K562 (cell line): ENCODE measurements at regions not wholly inside any gene's neighbourhood (a gene's known extent, or its start where the extent isn't known, plus 50 kb on each side); places are given as distances from the start of the nearest gene placed in this dataset.

Experiments used
- ATAC-seq: fragments of 200-7000 bp; cut with Tn5 transposase; 3 replicates; pipeline ENCODE4 v1.9.1; 2020; ENCODE audit warnings: moderate library complexity
- BruUV-seq: library from RNA; stranded (reverse); fragments of 400-500 nt; replicated peaks from 2 replicates; lab custom pipeline; 2021; lab: Mats Ljungman, UMichigan
- CTCF ChIA-PET: fragments of 300-600 bp; formaldehyde crosslinking; extraction: SDS; loops from one replicate; lab custom pipeline; 2021; ENCODE audit warnings: low intra/inter-chr PET ratio; lab: Yijun Ruan, JAX
- POLR2A ChIA-PET: fragments of 300-600, 350-650 bp; sonication (Branson Sonifier 250); formaldehyde crosslinking; extraction: SDS; loops from one replicate; lab custom pipeline; 2021; ENCODE audit warnings: antibody characterized with exemption, inconsistent platforms; lab: Yijun Ruan, JAX
- DNase-seq, 4 experiments: peaks; one replicate each; pipeline versions ENCODE4 v3.0.0 to v3.0.0-alpha.2; 2011 to 2018; ENCODE audit warnings: low spot score in 3 of 4, mixed read lengths in 3 of 4; ENCODE audit errors: extremely low read depth in 1 of 4
- FAIRE-seq: peaks from 2 replicates; lab custom pipeline; 2011; peaks lifted over from hg19 to GRCh38; lab: Jason Lieb, UNC
- H2AFZ ChIP-seq: 2 replicates; pipeline ENCODE4 v1.6.0; 2011; ENCODE audit warnings: low read depth, low read length, control low read depth, inconsistent platforms
- H3K27ac ChIP-seq: fragments of 200-600 bp; 3 replicates; pipeline ENCODE4 v1.8.0; 2011; ENCODE audit warnings: low read depth, mild to moderate bottlenecking, control low read depth, inconsistent platforms, low read length, moderate library complexity, mixed read lengths; ENCODE audit errors: extremely low read depth
- H3K27me3 ChIP-seq, 2 experiments: fragments of 300-600 bp in 1 of 2; 2 replicates in 1 of 2; 3 replicates in 1 of 2; pipeline versions ENCODE4 v1.6.0 to v1.8.0; 2011; ENCODE audit warnings: inconsistent platforms in 2 of 2, low read length in 2 of 2, mild to moderate bottlenecking in 1 of 2, mixed read lengths in 1 of 2, moderate library complexity in 1 of 2; ENCODE audit not compliant: control insufficient read depth in 2 of 2, insufficient read depth in 2 of 2
- H3K36me3 ChIP-seq: fragments of 300-600 bp; 3 replicates; pipeline ENCODE4 v1.8.0; 2011; ENCODE audit warnings: mild to moderate bottlenecking, low read length, inconsistent platforms; ENCODE audit not compliant: control insufficient read depth, insufficient read depth
- H3K4me1 ChIP-seq, 2 experiments: fragments of 200-600 bp in 1 of 2; replicated peaks in 1 of 2; 2 replicates in 1 of 2; 3 replicates in 1 of 2; pipeline versions ENCODE4 v1.5.1 to v1.8.0; 2011; ENCODE audit warnings: inconsistent platforms in 2 of 2, low read length in 2 of 2, mild to moderate bottlenecking in 1 of 2, mixed read lengths in 1 of 2, moderate library complexity in 1 of 2; ENCODE audit not compliant: control insufficient read depth in 2 of 2, insufficient read depth in 2 of 2
- H3K4me2 ChIP-seq: 2 replicates; pipeline ENCODE4 v1.6.1; 2011; ENCODE audit warnings: low read length, control low read depth, inconsistent platforms, mixed read lengths; ENCODE audit not compliant: insufficient read depth
- H3K4me3 ChIP-seq: fragments of 200-600 bp; sonication (generic), shearing (Covaris generic); 2 replicates; pipeline ENCODE4 v1.5.1; 2016; ENCODE audit warnings: control low read depth, inconsistent platforms
- H3K79me2 ChIP-seq: fragments of 200-600 bp; 3 replicates; pipeline ENCODE4 v1.8.0; 2011; ENCODE audit warnings: low read length, inconsistent platforms; ENCODE audit not compliant: control insufficient read depth, insufficient read depth
- H3K9ac ChIP-seq, 2 experiments: 2 replicates each; pipeline versions ENCODE4 v1.6.0 to v1.6.1; 2011; ENCODE audit warnings: low read depth in 2 of 2, low read length in 2 of 2, control low read depth in 1 of 2, inconsistent platforms in 1 of 2, mild to moderate bottlenecking in 1 of 2, mixed read lengths in 1 of 2; ENCODE audit not compliant: insufficient read depth in 1 of 2
- H3K9me1 ChIP-seq: one replicate; pipeline ENCODE4 v1.6.0; 2011; ENCODE audit warnings: inconsistent platforms, mild to moderate bottlenecking, low read length, moderate library complexity; ENCODE audit not compliant: control insufficient read depth, insufficient read depth
- H3K9me3 ChIP-seq: replicated peaks from 2 replicates; pipeline ENCODE4 v1.5.1; 2011; ENCODE audit warnings: low read depth, low read length, inconsistent platforms; ENCODE audit not compliant: control insufficient read depth, insufficient read depth
- H4K20me1 ChIP-seq: replicated peaks from 2 replicates; pipeline ENCODE4 v1.6.1; 2011; ENCODE audit warnings: low read length, inconsistent platforms, mixed read lengths; ENCODE audit not compliant: control insufficient read depth, insufficient read depth
- ADNP ChIP-seq: fragments of 200-800 bp; sonication (Bioruptor generic); IDR thresholded peaks from 2 replicates; pipeline ENCODE4 v1.6.1; 2016; ENCODE audit warnings: missing genetic modification characterization, missing compliant biosample characterization
- CREM ChIP-seq: IDR thresholded peaks from 2 replicates; pipeline ENCODE4 v1.6.1; 2014; ENCODE audit warnings: antibody characterized with exemption, low read depth
- EP300 ChIP-seq: IDR thresholded peaks from 2 replicates; pipeline ENCODE4 v1.6.1; 2012; ENCODE audit warnings: low read length, improper control_type of control experiment
- HNRNPUL1 ChIP-seq: fragments of 200-400 bp; formaldehyde crosslinking; IDR thresholded peaks from 2 replicates; pipeline ENCODE4 v1.6.1; 2017; ENCODE audit warnings: low read length
- JUNB ChIP-seq: fragments of 450-650 bp; formaldehyde crosslinking; conservative IDR thresholded peaks from 2 replicates; pipeline ENCODE4 v1.4.0; 2020; ENCODE audit warnings: mild to moderate bottlenecking
- KLF6 ChIP-seq: fragments of 250-450 bp; sonication (Bioruptor Pico); IDR thresholded peaks from 2 replicates; pipeline ENCODE4 v1.4.0; 2020; ENCODE audit warnings: mild to moderate bottlenecking, moderate library complexity, borderline replicate concordance
- MTA3 ChIP-seq: fragments of 450-650 bp; formaldehyde crosslinking; IDR thresholded peaks from 2 replicates; pipeline ENCODE4 v1.6.1; 2017; ENCODE audit warnings: mild to moderate bottlenecking, borderline replicate concordance
- RAD21 ChIP-seq, 2 experiments: fragments of 250-450 bp in 1 of 2; fragments of 450-650 bp in 1 of 2; sonication (Bioruptor Pico) in 1 of 2; formaldehyde crosslinking in 1 of 2; IDR thresholded peaks in 1 of 2; conservative IDR thresholded peaks in 1 of 2; 2 replicates each; pipeline versions ENCODE4 v1.4.0 to v1.8.0; 2020 to 2022; ENCODE audit warnings: mild to moderate bottlenecking in 2 of 2, moderate library complexity in 1 of 2
- STAT5A ChIP-seq: IDR thresholded peaks from 2 replicates; pipeline ENCODE4 v1.6.1; 2012; ENCODE audit warnings: low read length, inconsistent platforms, borderline replicate concordance
- in situ Hi-C: fragments of 300-500 bp; cut with MboI; formaldehyde crosslinking; loops from 4 replicates; pipeline ENCODE4 v1.15.0; 2018; ENCODE audit warnings: inconsistent platforms, mixed read lengths
- intact Hi-C: fragments of 100-400 bp; cut with micrococcal nuclease; formaldehyde crosslinking; loops from 2 replicates; pipeline ENCODE4 v1.14.2; 2022
- TF ChIP-seq, protein P1 (sequence below): fragments of 450-650 bp; formaldehyde crosslinking; IDR thresholded peaks from 2 replicates; pipeline ENCODE4 v1.4.0; 2022; ENCODE audit warnings: mild to moderate bottlenecking, moderate library complexity
- TF ChIP-seq, protein P2 (sequence below): fragments of 250-450 bp; sonication (Bioruptor Pico); IDR thresholded peaks from 2 replicates; pipeline ENCODE4 v1.5.0; 2021; ENCODE audit warnings: mild to moderate bottlenecking, borderline replicate concordance
- TF ChIP-seq, protein P3 (sequence below), 3 experiments: IDR thresholded peaks in 2 of 3; conservative IDR thresholded peaks in 1 of 3; 2 replicates each; pipeline ENCODE4 v1.5.1; 2011 to 2012; ENCODE audit warnings: low read length in 3 of 3, mild to moderate bottlenecking in 3 of 3, control low read depth in 2 of 3, improper control_type of control experiment in 1 of 3, inconsistent platforms in 1 of 3, low read depth in 1 of 3, mixed read lengths in 1 of 3, moderate library complexity in 1 of 3; ENCODE audit not compliant: insufficient read depth in 2 of 3

DNA sequence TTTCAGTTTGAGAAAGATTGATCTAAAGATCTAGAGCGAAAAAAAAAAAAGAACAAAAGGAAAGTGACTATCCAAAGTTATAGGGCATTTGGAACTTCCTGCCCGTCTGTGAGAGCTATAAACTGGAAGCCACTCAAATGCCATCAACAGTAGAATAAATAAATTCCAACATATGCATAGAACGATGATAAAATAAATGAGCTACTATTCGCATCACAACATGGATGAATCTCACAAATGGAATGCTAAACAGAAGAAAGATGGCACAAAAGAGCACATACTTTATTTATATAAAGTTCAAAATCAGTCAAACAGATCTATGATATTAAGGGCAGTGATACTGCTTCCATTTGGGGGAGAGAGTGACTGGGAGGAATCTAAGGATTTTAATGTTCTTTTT is 128.8 kb downstream of the TTC32 start (continued):
- TF ChIP-seq KLF6 (CRISPR knock-in tag) (no peak), HNRNPUL1 (no peak), EP300 (no peak), MTA3 (no peak), STAT5A (no peak), ADNP (tag) (no peak), CREM (no peak)
- TF ChIP-seq, protein P1, sequence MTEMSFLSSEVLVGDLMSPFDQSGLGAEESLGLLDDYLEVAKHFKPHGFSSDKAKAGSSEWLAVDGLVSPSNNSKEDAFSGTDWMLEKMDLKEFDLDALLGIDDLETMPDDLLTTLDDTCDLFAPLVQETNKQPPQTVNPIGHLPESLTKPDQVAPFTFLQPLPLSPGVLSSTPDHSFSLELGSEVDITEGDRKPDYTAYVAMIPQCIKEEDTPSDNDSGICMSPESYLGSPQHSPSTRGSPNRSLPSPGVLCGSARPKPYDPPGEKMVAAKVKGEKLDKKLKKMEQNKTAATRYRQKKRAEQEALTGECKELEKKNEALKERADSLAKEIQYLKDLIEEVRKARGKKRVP (CRISPR knock-in tag) = no peak

DNA sequence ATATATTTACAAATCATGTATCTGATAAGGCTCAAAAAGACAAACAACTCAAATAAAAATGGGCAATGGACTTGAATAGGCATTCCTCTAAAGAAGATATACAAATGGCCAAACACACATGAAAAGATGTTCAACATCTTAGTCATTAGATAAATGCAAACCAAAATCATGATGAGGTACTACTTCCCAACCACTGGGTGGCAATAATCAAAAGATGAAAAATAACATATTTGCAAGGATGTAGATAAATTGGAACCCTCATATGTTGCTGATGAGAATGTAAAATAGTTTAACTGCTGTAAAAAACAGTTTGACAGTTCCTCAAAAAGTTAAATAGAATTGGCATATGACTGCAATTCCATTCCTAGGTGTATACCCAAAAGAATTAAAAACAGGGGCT is 132.3 kb downstream of the TTC32 start:
- no peaks in the 10 kb centered on the region for H3K9me1 ChIP-seq
- FAIRE-seq (peak; percentile 68), DNase-seq (no peak), ATAC-seq (no peak)
- TF ChIP-seq, protein P2, sequence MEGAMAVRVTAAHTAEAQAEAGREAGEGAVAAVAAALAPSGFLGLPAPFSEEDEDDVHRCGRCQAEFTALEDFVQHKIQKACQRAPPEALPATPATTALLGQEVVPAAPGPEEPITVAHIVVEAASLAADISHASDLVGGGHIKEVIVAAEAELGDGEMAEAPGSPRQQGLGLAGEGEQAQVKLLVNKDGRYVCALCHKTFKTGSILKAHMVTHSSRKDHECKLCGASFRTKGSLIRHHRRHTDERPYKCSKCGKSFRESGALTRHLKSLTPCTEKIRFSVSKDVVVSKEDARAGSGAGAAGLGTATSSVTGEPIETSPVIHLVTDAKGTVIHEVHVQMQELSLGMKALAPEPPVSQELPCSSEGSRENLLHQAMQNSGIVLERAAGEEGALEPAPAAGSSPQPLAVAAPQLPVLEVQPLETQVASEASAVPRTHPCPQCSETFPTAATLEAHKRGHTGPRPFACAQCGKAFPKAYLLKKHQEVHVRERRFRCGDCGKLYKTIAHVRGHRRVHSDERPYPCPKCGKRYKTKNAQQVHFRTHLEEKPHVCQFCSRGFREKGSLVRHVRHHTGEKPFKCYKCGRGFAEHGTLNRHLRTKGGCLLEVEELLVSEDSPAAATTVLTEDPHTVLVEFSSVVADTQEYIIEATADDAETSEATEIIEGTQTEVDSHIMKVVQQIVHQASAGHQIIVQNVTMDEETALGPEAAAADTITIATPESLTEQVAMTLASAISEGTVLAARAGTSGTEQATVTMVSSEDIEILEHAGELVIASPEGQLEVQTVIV (CRISPR knock-in tag) = no peak
- TF ChIP-seq RAD21 (CRISPR knock-in tag; conservative IDR thresholded peaks at IDR 0.05 in 1 of 2, IDR thresholded peaks at IDR 0.05 in 1 of 2) (peak in 1 of 2 experiments; percentile 22; a peak in 1 of 4 replicates), JUNB (CRISPR knock-in tag) (no peak)
- TF ChIP-seq, protein P3, sequence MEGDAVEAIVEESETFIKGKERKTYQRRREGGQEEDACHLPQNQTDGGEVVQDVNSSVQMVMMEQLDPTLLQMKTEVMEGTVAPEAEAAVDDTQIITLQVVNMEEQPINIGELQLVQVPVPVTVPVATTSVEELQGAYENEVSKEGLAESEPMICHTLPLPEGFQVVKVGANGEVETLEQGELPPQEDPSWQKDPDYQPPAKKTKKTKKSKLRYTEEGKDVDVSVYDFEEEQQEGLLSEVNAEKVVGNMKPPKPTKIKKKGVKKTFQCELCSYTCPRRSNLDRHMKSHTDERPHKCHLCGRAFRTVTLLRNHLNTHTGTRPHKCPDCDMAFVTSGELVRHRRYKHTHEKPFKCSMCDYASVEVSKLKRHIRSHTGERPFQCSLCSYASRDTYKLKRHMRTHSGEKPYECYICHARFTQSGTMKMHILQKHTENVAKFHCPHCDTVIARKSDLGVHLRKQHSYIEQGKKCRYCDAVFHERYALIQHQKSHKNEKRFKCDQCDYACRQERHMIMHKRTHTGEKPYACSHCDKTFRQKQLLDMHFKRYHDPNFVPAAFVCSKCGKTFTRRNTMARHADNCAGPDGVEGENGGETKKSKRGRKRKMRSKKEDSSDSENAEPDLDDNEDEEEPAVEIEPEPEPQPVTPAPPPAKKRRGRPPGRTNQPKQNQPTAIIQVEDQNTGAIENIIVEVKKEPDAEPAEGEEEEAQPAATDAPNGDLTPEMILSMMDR (IDR thresholded peaks at IDR 0.05 in 2 of 3, conservative IDR thresholded peaks at IDR 0.05 in 1 of 3; ENCODE audit: insufficient read depth in 2 of 3, low read depth in 1 of 3, low read length in 3 of 3) = peak in 2 of 3 experiments; percentile 9 to 47; a peak in 2 of 6 replicates
- no peaks in the 10 kb centered on the region for H3K36me3 ChIP-seq
- peaks cover 0 to 7% of the 10 kb centered on the region in 2 experiments; a peak in 1 of 5 replicates for H3K4me1 ChIP-seq
- no peak overlapping the region for H3K4me2 ChIP-seq
- no peaks in the 10 kb centered on the region for H3K9me3 ChIP-seq
- H3K9ac ChIP-seq = no peak overlapping the region
- intact Hi-C loops (loop anchor here (5.0 kb wide), 1 partner anchor 93 kb away; no protein-coding TSS in a partner anchor), in situ Hi-C loops (no loop called here)
- no TSS peak for BruUV-seq
- no peak overlapping the region for H3K4me3 ChIP-seq
- ChIA-PET CTCF (interaction anchor here (1.4 kb wide), 1 partner anchor 94 kb away, joined by 5 read pairs; no protein-coding TSS in a partner anchor), POLR2A (no interaction called here)
- H4K20me1 ChIP-seq = no peaks in the 10 kb centered on the region
- no peaks in the 10 kb centered on the region for H3K79me2 ChIP-seq
- H3K27ac ChIP-seq = no peak overlapping the region
- H2AFZ ChIP-seq = no peak overlapping the region
- 0 out of 5 replicates have a peak, but pooled peaks cover 0 to 2% of the 10 kb centered on the region in 2 experiments for H3K27me3 ChIP-seq
